ENCODE measurements at regions not wholly inside any gene's neighbourhood (a gene's known extent, or its start where the extent isn't known, plus 50 kb on each side); places are given as distances from the start of the nearest gene placed in this dataset.

GRCh38 chrX:128581615-128582014, 529.4 kb upstream of the ACTRT1 start:
- Histone ChIP-seq H4K20me1 (ENCODE audit: insufficient read depth, low read length) (no peaks in the 10 kb centered on the region), H3K27ac (ENCODE audit: low read depth, low read length, poor library complexity, severe bottlenecking) (no peak overlapping the region), H3K9ac (ENCODE audit: low read length) (no peak overlapping the region), H3K4me2 (ENCODE audit: low read length) (no peak overlapping the region), H3K9me3 (ENCODE audit: low read length) (no peaks in the 10 kb centered on the region), H2AFZ (ENCODE audit: low read length) (no peak overlapping the region), H3K27me3 (ENCODE audit: insufficient read depth, low read length) (no peaks in the 10 kb centered on the region), H3K79me2 (ENCODE audit: insufficient read depth, low read length) (no peaks in the 10 kb centered on the region), H3F3A (ENCODE audit: insufficient read depth, low read length) (no peaks in the 10 kb centered on the region), H3K9me2 (ENCODE audit: low read depth, low read length) (no peaks in the 10 kb centered on the region), H3K4me3 (ENCODE audit: low read depth, low read length, poor library complexity, severe bottlenecking) (no peak overlapping the region), H3K36me3 (ENCODE audit: insufficient read depth, low read length) (no peaks in the 10 kb centered on the region), H3K4me1 (ENCODE audit: insufficient read depth, low read length, severe bottlenecking) (no peaks in the 10 kb centered on the region)
- TF ChIP-seq EZH2 (IDR thresholded peaks at IDR 0.05; ENCODE audit: borderline replicate concordance, low read length), result no peak

- H3K4me3 ChIP-seq (ENCODE audit: low read depth, low read length, poor library complexity, severe bottlenecking), result no peak overlapping the region
- H3K9ac ChIP-seq (ENCODE audit: low read length), result no peak overlapping the region
- H3K9me3 ChIP-seq (ENCODE audit: low read length), result no peaks in the 10 kb centered on the region
- H3K9me2 ChIP-seq (ENCODE audit: low read depth, low read length), result no peaks in the 10 kb centered on the region
- no peak overlapping the region for H3K4me2 ChIP-seq (ENCODE audit: low read length)
- H3F3A ChIP-seq (ENCODE audit: insufficient read depth, low read length), result no peaks in the 10 kb centered on the region
- H4K20me1 ChIP-seq (ENCODE audit: insufficient read depth, low read length), result no peaks in the 10 kb centered on the region
- no peaks in the 10 kb centered on the region for H3K79me2 ChIP-seq (ENCODE audit: insufficient read depth, low read length)
- no peaks in the 10 kb centered on the region for H3K36me3 ChIP-seq (ENCODE audit: insufficient read depth, low read length)
- no peaks in the 10 kb centered on the region for H3K27me3 ChIP-seq (ENCODE audit: insufficient read depth, low read length)
- no peak overlapping the region for H2AFZ ChIP-seq (ENCODE audit: low read length)
- no peaks in the 10 kb centered on the region for H3K4me1 ChIP-seq (ENCODE audit: insufficient read depth, low read length, severe bottlenecking)
- no peak overlapping the region for H3K27ac ChIP-seq (ENCODE audit: low read depth, low read length, poor library complexity, severe bottlenecking)
- no peak for TF ChIP-seq CTCF (IDR thresholded peaks at IDR 0.05; ENCODE audit: low read length)
- no peak for TF ChIP-seq EZH2 (IDR thresholded peaks at IDR 0.05; ENCODE audit: borderline replicate concordance, low read length)
Measured at GRCh38 chrX:128543114-128543513, 490.9 kb upstream of the ACTRT1 start.

GRCh38 chrX:128518508-128518907, 466.3 kb upstream of the ACTRT1 start:
- Histone ChIP-seq H3K9me3 (ENCODE audit: low read length) (no peaks in the 10 kb centered on the region), H3K4me3 (ENCODE audit: low read depth, low read length, poor library complexity, severe bottlenecking) (no peak overlapping the region), H3K79me2 (ENCODE audit: insufficient read depth, low read length) (no peaks in the 10 kb centered on the region), H4K20me1 (ENCODE audit: insufficient read depth, low read length) (no peaks in the 10 kb centered on the region), H3K36me3 (ENCODE audit: insufficient read depth, low read length) (no peaks in the 10 kb centered on the region), H3K27me3 (ENCODE audit: insufficient read depth, low read length) (no peaks in the 10 kb centered on the region), H3K4me1 (ENCODE audit: insufficient read depth, low read length, severe bottlenecking) (no peaks in the 10 kb centered on the region), H3K9ac (ENCODE audit: low read length) (no peak overlapping the region), H3K27ac (ENCODE audit: low read depth, low read length, poor library complexity, severe bottlenecking) (no peak overlapping the region), H3F3A (ENCODE audit: insufficient read depth, low read length) (no peaks in the 10 kb centered on the region), H2AFZ (ENCODE audit: low read length) (no peak overlapping the region), H3K4me2 (ENCODE audit: low read length) (no peak overlapping the region), H3K9me2 (ENCODE audit: low read depth, low read length) (no peaks in the 10 kb centered on the region)
- TF ChIP-seq EZH2 (IDR thresholded peaks at IDR 0.05; ENCODE audit: borderline replicate concordance, low read length) (no peak), CTCF (IDR thresholded peaks at IDR 0.05; ENCODE audit: low read length) (peak; percentile 38; the same call in 1 of the 2 replicates)

GRCh38 chrX:128517691-128518090, 465.5 kb upstream of the ACTRT1 start:
- TF ChIP-seq CTCF (IDR thresholded peaks at IDR 0.05; ENCODE audit: low read length), result no peak
- no peak for TF ChIP-seq EZH2 (IDR thresholded peaks at IDR 0.05; ENCODE audit: borderline replicate concordance, low read length)
- Histone ChIP-seq H3F3A (ENCODE audit: insufficient read depth, low read length) (no peaks in the 10 kb centered on the region), H3K9me2 (ENCODE audit: low read depth, low read length) (no peaks in the 10 kb centered on the region), H4K20me1 (ENCODE audit: insufficient read depth, low read length) (no peaks in the 10 kb centered on the region), H3K79me2 (ENCODE audit: insufficient read depth, low read length) (no peaks in the 10 kb centered on the region), H3K4me3 (ENCODE audit: low read depth, low read length, poor library complexity, severe bottlenecking) (no peak overlapping the region), H2AFZ (ENCODE audit: low read length) (no peak overlapping the region), H3K36me3 (ENCODE audit: insufficient read depth, low read length) (no peaks in the 10 kb centered on the region), H3K4me2 (ENCODE audit: low read length) (no peak overlapping the region), H3K27me3 (ENCODE audit: insufficient read depth, low read length) (no peaks in the 10 kb centered on the region), H3K27ac (ENCODE audit: low read depth, low read length, poor library complexity, severe bottlenecking) (no peak overlapping the region), H3K9ac (ENCODE audit: low read length) (no peak overlapping the region), H3K9me3 (ENCODE audit: low read length) (no peaks in the 10 kb centered on the region), H3K4me1 (ENCODE audit: insufficient read depth, low read length, severe bottlenecking) (no peaks in the 10 kb centered on the region)

Data from OCI-LY1 (cell line).